H1 (cell line): ENCODE measurements at regions not wholly inside any gene's neighbourhood (a gene's known extent, or its start where the extent isn't known, plus 50 kb on each side); places are given as distances from the start of the nearest gene placed in this dataset.

Experiments
- CTCF ChIA-PET: fragments of 300-600 bp; sonication (Branson Sonifier 250); formaldehyde crosslinking; loops from one replicate; lab custom pipeline; 2021; ENCODE audit not compliant: partially characterized antibody; lab: Charles Lee
- POLR2A ChIA-PET: fragments of 300-600 bp; sonication (Branson Sonifier 250); formaldehyde crosslinking; loops from one replicate; lab custom pipeline; 2021; ENCODE audit warnings: inconsistent platforms; ENCODE audit not compliant: partially characterized antibody; lab: Charles Lee
- DNase-seq, 2 experiments: peaks; one replicate each; pipeline versions ENCODE4 v3.0.0 to v3.0.0-alpha.2; 2010 to 2022; ENCODE audit warnings: low spot score in 2 of 2, low read depth in 1 of 2, mixed read lengths in 1 of 2
- FAIRE-seq: peaks from 2 replicates; lab custom pipeline; 2011; peaks lifted over from hg19 to GRCh38; lab: Jason Lieb, UNC
- H2AFZ ChIP-seq: 2 replicates; pipeline ENCODE4 v1.8.1; 2012; ENCODE audit warnings: low read length, inconsistent platforms
- H2AK5ac ChIP-seq: 2 replicates; pipeline ENCODE4 v1.6.1; 2013; ENCODE audit warnings: low read depth, low read length
- H2BK120ac ChIP-seq: replicated peaks from 2 replicates; pipeline ENCODE3; 2013; ENCODE audit warnings: low read depth, low read length, inconsistent platforms
- H2BK12ac ChIP-seq: 2 replicates; pipeline ENCODE4 v1.6.1; 2013; ENCODE audit warnings: low read depth, low read length
- H2BK15ac ChIP-seq: 2 replicates; pipeline ENCODE4 v1.6.1; 2013; ENCODE audit warnings: low read length
- H2BK20ac ChIP-seq: 2 replicates; pipeline ENCODE4 v1.6.1; 2013; ENCODE audit warnings: low read length
- H2BK5ac ChIP-seq: 2 replicates; pipeline ENCODE4 v1.6.1; 2013; ENCODE audit warnings: low read depth, low read length
- H3K14ac ChIP-seq: 2 replicates; pipeline ENCODE4 v1.6.1; 2013; ENCODE audit warnings: inconsistent platforms; ENCODE audit not compliant: insufficient read length
- H3K18ac ChIP-seq: 2 replicates; pipeline ENCODE4 v1.6.1; 2013; ENCODE audit warnings: low read length; ENCODE audit errors: extremely low read depth
- H3K23ac ChIP-seq: 2 replicates; pipeline ENCODE4 v1.6.1; 2013; ENCODE audit warnings: inconsistent platforms; ENCODE audit not compliant: insufficient read length
- H3K23me2 ChIP-seq: 2 replicates; pipeline ENCODE4 v1.6.1; 2013; ENCODE audit warnings: low read depth, low read length
- H3K27ac ChIP-seq: 2 replicates; pipeline ENCODE4 v1.6.1; 2011; ENCODE audit warnings: low read depth, low read length, inconsistent platforms
- H3K27me3 ChIP-seq, 4 experiments: replicated peaks in 1 of 4; 1 replicate in 1 of 4; 2 replicates in 3 of 4; pipeline versions ENCODE4 v1.6.1 to v1.8.1; 2011 to 2013; ENCODE audit warnings: low read length in 3 of 4, mild to moderate bottlenecking in 3 of 4, inconsistent platforms in 2 of 4, mixed read lengths in 2 of 4, moderate library complexity in 1 of 4; ENCODE audit not compliant: control insufficient read depth in 3 of 4, insufficient read depth in 3 of 4; ENCODE audit errors: extremely low read depth in 1 of 4
- H3K36me3 ChIP-seq, 4 experiments: 2 replicates each; pipeline versions ENCODE4 v1.6.1 to v1.8.1; 2011 to 2013; ENCODE audit warnings: mild to moderate bottlenecking in 4 of 4, low read length in 3 of 4, moderate library complexity in 2 of 4, control low read depth in 1 of 4, inconsistent platforms in 1 of 4; ENCODE audit not compliant: insufficient read depth in 4 of 4, control insufficient read depth in 2 of 4
- H3K4ac ChIP-seq: replicated peaks from 2 replicates; pipeline ENCODE3; 2013; ENCODE audit warnings: low read length, low read depth, mixed read lengths, inconsistent platforms; ENCODE audit not compliant: insufficient read length
- H3K4me1 ChIP-seq, 4 experiments: replicated peaks in 1 of 4; 1 replicate in 1 of 4; 2 replicates in 3 of 4; pipeline versions ENCODE4 v1.6.1 to v1.8.1; 2011 to 2013; ENCODE audit warnings: low read length in 3 of 4, inconsistent platforms in 2 of 4, mixed read lengths in 1 of 4; ENCODE audit not compliant: insufficient read depth in 4 of 4, control insufficient read depth in 3 of 4
- H3K4me2 ChIP-seq, 2 experiments: 2 replicates each; pipeline versions ENCODE4 v1.6.1 to v1.8.1; 2011 to 2013; ENCODE audit warnings: low read depth in 2 of 2, low read length in 2 of 2, control low read depth in 1 of 2, inconsistent platforms in 1 of 2, mild to moderate bottlenecking in 1 of 2; ENCODE audit not compliant: insufficient read depth in 1 of 2
- H3K4me3 ChIP-seq, 4 experiments: fragments of 200-600, 300-600 bp in 1 of 4; sonication (generic), shearing (Covaris generic), sonication (Bioruptor Twin) in 1 of 4; 2 replicates each; pipeline versions ENCODE4 v1.5.1 to v1.8.1; 2011 to 2016; ENCODE audit warnings: low read length in 4 of 4, low read depth in 3 of 4, control low read depth in 2 of 4, inconsistent platforms in 2 of 4, mild to moderate bottlenecking in 2 of 4, mixed read lengths in 1 of 4, moderate library complexity in 1 of 4; ENCODE audit not compliant: insufficient read depth in 2 of 4; ENCODE audit errors: extremely low read depth in 1 of 4
- H3K56ac ChIP-seq: replicated peaks from 2 replicates; pipeline ENCODE3; 2013; ENCODE audit warnings: low read depth, mild to moderate bottlenecking, mixed read lengths, low read length, inconsistent platforms; ENCODE audit not compliant: insufficient read length
- H3K79me1 ChIP-seq: 2 replicates; pipeline ENCODE4 v1.6.1; 2013; ENCODE audit warnings: low read depth, low read length, control low read depth
- H3K79me2 ChIP-seq, 2 experiments: 2 replicates each; pipeline versions ENCODE4 v1.6.1 to v1.8.1; 2012 to 2013; ENCODE audit warnings: low read length in 2 of 2, mild to moderate bottlenecking in 2 of 2, inconsistent platforms in 1 of 2; ENCODE audit not compliant: insufficient read depth in 2 of 2, control insufficient read depth in 1 of 2
- H3K9ac ChIP-seq, 4 experiments: replicated peaks in 1 of 4; 1 replicate in 1 of 4; 2 replicates in 3 of 4; pipeline versions ENCODE4 v1.6.1 to v1.8.1; 2011 to 2013; ENCODE audit warnings: low read depth in 3 of 4, low read length in 3 of 4, control low read depth in 2 of 4, mild to moderate bottlenecking in 2 of 4, moderate library complexity in 2 of 4, inconsistent platforms in 1 of 4; ENCODE audit errors: extremely low read depth in 1 of 4
- H3K9me3 ChIP-seq, 2 experiments: 2 replicates each; pipeline versions ENCODE4 v1.6.1 to v1.8.1; 2012 to 2013; ENCODE audit warnings: mild to moderate bottlenecking in 2 of 2, moderate library complexity in 2 of 2, control low read depth in 1 of 2, inconsistent platforms in 1 of 2, low read depth in 1 of 2, low read length in 1 of 2, mixed read lengths in 1 of 2; ENCODE audit not compliant: insufficient read depth in 2 of 2
- H4K20me1 ChIP-seq, 2 experiments: replicated peaks in 1 of 2; 2 replicates each; pipeline versions ENCODE3 to v1.8.1; 2011 to 2013; ENCODE audit warnings: inconsistent platforms in 2 of 2, low read length in 2 of 2, mild to moderate bottlenecking in 1 of 2; ENCODE audit not compliant: insufficient read depth in 2 of 2, control insufficient read depth in 1 of 2
- H4K5ac ChIP-seq: 2 replicates; pipeline ENCODE4 v1.6.1; 2013; ENCODE audit warnings: low read length, low read depth, mixed read lengths, inconsistent platforms; ENCODE audit not compliant: insufficient read length
- H4K8ac ChIP-seq: 2 replicates; pipeline ENCODE4 v1.8.0; 2013; ENCODE audit warnings: mild to moderate bottlenecking, moderate library complexity, low read length, inconsistent platforms; ENCODE audit not compliant: insufficient read depth; ENCODE audit errors: extremely low read depth
- H4K91ac ChIP-seq: replicated peaks from 2 replicates; pipeline ENCODE3; 2013; ENCODE audit warnings: low read length, mixed read lengths, inconsistent platforms; ENCODE audit not compliant: insufficient read length
- NANOG ChIP-seq: IDR thresholded peaks from 2 replicates; pipeline ENCODE4 v1.6.1; 2011; ENCODE audit warnings: low read length, low read depth, mild to moderate bottlenecking, inconsistent platforms; ENCODE audit not compliant: insufficient read depth, poor library complexity, severe bottlenecking
- NRF1 ChIP-seq: IDR thresholded peaks from 2 replicates; pipeline ENCODE4 v1.6.1; 2011; ENCODE audit warnings: mild to moderate bottlenecking, low read depth, low read length, improper control_type of control experiment
- POLR2AphosphoS5 ChIP-seq: IDR thresholded peaks from 2 replicates; pipeline ENCODE4 v1.6.1; 2011; ENCODE audit warnings: low read depth, low read length
- POU5F1 ChIP-seq: IDR thresholded peaks from 2 replicates; pipeline ENCODE4 v1.6.1; 2011; ENCODE audit warnings: low read depth, mild to moderate bottlenecking, low read length, moderate library complexity
- WGBS, 2 experiments: shearing (Covaris generic) in 1 of 2; methylation state at CpG; one replicate each; pipeline versions ENCODE4 v1.1.6 to v1.1.7; 2013 to 2015; ENCODE audit warnings: low lambda C conversion rate in 2 of 2, mixed read lengths in 2 of 2, inconsistent platforms in 1 of 2, low coverage in 1 of 2, missing lambda C conversion rate in 1 of 2; ENCODE audit not compliant: insufficient replicate concordance in 2 of 2, insufficient coverage in 1 of 2, insufficient read length in 1 of 2; ENCODE audit errors: extremely low coverage in 1 of 2, missing lambda C conversion rate in 1 of 2; 5-methylcytosine and 5-hydroxymethylcytosine counted together
- TF ChIP-seq, protein P1 (sequence below): IDR thresholded peaks from 2 replicates; pipeline ENCODE4 v1.6.1; 2012; ENCODE audit warnings: inconsistent platforms

DNA sequence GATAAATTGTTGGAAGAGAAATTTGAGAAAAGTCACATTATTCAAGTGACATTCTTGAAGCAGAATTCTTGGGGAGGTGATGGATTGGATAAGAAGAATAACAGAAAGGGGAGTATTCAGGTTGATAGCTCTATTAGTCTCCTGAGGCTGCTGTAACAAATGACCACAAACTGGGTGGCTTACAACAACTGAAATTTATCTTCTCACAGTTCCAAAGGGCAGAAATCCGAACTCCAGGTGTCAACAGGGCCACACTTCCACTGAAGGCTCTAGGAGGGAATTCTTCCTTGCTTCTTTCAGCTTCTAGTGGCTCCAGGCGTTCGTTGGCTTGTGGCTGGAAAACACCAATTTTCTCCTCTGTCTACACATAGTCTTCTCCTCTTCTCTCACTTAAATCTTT is 99.8 kb downstream of the TES start:
- H3K18ac ChIP-seq: no peak overlapping the region
- H4K91ac ChIP-seq: no peak overlapping the region
- H3K23me2 ChIP-seq: no peaks in the 10 kb centered on the region
- no peak overlapping the region for H2AK5ac ChIP-seq
- H2AFZ ChIP-seq: no peak overlapping the region
- H3K79me2 ChIP-seq: no peaks in the 10 kb centered on the region
- H2BK15ac ChIP-seq: no peak overlapping the region
- H3K23ac ChIP-seq: no peak overlapping the region
- H2BK12ac ChIP-seq: no peak overlapping the region
- no peaks in the 10 kb centered on the region for H3K27me3 ChIP-seq
- no peak overlapping the region for H2BK120ac ChIP-seq
- CTCF ChIA-PET: no interaction called here
- H3K4me3 ChIP-seq: no peak overlapping the region
- H4K8ac ChIP-seq: no peak overlapping the region
- TF ChIP-seq, protein P1, sequence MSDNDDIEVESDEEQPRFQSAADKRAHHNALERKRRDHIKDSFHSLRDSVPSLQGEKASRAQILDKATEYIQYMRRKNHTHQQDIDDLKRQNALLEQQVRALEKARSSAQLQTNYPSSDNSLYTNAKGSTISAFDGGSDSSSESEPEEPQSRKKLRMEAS: no peak
- TF ChIP-seq NANOG (no peak), NRF1 (no peak), POU5F1 (no peak), POLR2AphosphoS5 (no peak)
- no peak overlapping the region for H3K9ac ChIP-seq
- H3K4ac ChIP-seq: no peak overlapping the region
- no peaks in the 10 kb centered on the region for H3K9me3 ChIP-seq
- WGBS, 2 experiments: 82% methylated on average over 3 of the region's 3 CpGs; no CpG with 5 or more reads in 1 of the 2 experiments
- H3K4me2 ChIP-seq: no peak overlapping the region
- no peaks in the 10 kb centered on the region for H4K20me1 ChIP-seq
- no peak overlapping the region for H3K56ac ChIP-seq
- no peak overlapping the region for H2BK20ac ChIP-seq
- no peaks in the 10 kb centered on the region for H3K36me3 ChIP-seq
- H2BK5ac ChIP-seq: no peak overlapping the region
- no peak for FAIRE-seq
- no peak overlapping the region for H3K27ac ChIP-seq
- H3K14ac ChIP-seq: no peak overlapping the region
- POLR2A ChIA-PET: no interaction called here
- no peak for DNase-seq
- H3K79me1 ChIP-seq: no peaks in the 10 kb centered on the region
- H3K4me1 ChIP-seq: no peaks in the 10 kb centered on the region
- H4K5ac ChIP-seq: no peak overlapping the region
